IMR-90 (cell line): ENCODE measurements at regions not wholly inside any gene's neighbourhood (a gene's known extent, or its start where the extent isn't known, plus 50 kb on each side); places are given as distances from the start of the nearest gene placed in this dataset.

Experiments
- ATAC-seq: fragments of 200-7000 bp; cut with Tn5 transposase; 2 replicates; pipeline ENCODE4 v1.9.1; 2020; ENCODE audit warnings: low read depth, mild to moderate bottlenecking, moderate library complexity
- BruUV-seq: library from RNA; stranded (reverse); fragments of 400-500 nt; replicated peaks from 2 replicates; lab custom pipeline; 2021; lab: Mats Ljungman, UMichigan
- CTCF ChIA-PET: fragments of 300-600 bp; formaldehyde crosslinking; extraction: SDS; loops from one replicate; lab custom pipeline; 2021; ENCODE audit warnings: antibody characterized with exemption; lab: Yijun Ruan, JAX
- POLR2A ChIA-PET: fragments of 300-600 bp; sonication (Branson Sonifier 250); formaldehyde crosslinking; loops from one replicate; lab custom pipeline; 2022; ENCODE audit warnings: antibody characterized with exemption; ENCODE audit not compliant: unreplicated experiment; lab: Charles Lee
- DNase-seq: peaks from one replicate; pipeline ENCODE4 v3.0.0; 2013
- H2AFZ ChIP-seq: replicated peaks from 2 replicates; pipeline ENCODE3; 2013; ENCODE audit warnings: low read length, mild to moderate bottlenecking; ENCODE audit not compliant: poor library complexity
- H2AK5ac ChIP-seq: 2 replicates; pipeline ENCODE4 v1.6.1; 2013; ENCODE audit warnings: low read depth, low read length, inconsistent platforms
- H2AK9ac ChIP-seq: replicated peaks from 2 replicates; pipeline ENCODE3; 2013; ENCODE audit warnings: mild to moderate bottlenecking, low read depth, low read length, moderate library complexity; ENCODE audit not compliant: poor library complexity
- H2BK120ac ChIP-seq: 2 replicates; pipeline ENCODE4 v1.6.1; 2013; ENCODE audit warnings: low read depth, low read length, inconsistent platforms
- H2BK15ac ChIP-seq: 3 replicates; pipeline ENCODE4 v1.6.1; 2013; ENCODE audit warnings: low read depth, low read length, inconsistent platforms
- H2BK20ac ChIP-seq: 2 replicates; pipeline ENCODE4 v1.6.1; 2013; ENCODE audit warnings: low read depth, mild to moderate bottlenecking, inconsistent platforms, low read length, moderate library complexity
- H2BK5ac ChIP-seq: 2 replicates; pipeline ENCODE4 v1.6.1; 2013; ENCODE audit warnings: mild to moderate bottlenecking, low read depth, low read length, inconsistent platforms; ENCODE audit not compliant: poor library complexity, severe bottlenecking
- H3K14ac ChIP-seq: replicated peaks from 2 replicates; pipeline ENCODE4 v1.6.1; 2013; ENCODE audit warnings: low read depth, low read length, inconsistent platforms
- H3K18ac ChIP-seq: 2 replicates; pipeline ENCODE4 v1.6.1; 2013; ENCODE audit warnings: low read depth, low read length, control low read depth
- H3K23ac ChIP-seq: 2 replicates; pipeline ENCODE4 v1.6.1; 2013; ENCODE audit warnings: low read depth, low read length, inconsistent platforms
- H3K27ac ChIP-seq: 2 replicates; pipeline ENCODE4 v1.5.1; 2013; ENCODE audit warnings: mild to moderate bottlenecking, control low read depth, low read length; ENCODE audit not compliant: insufficient read depth
- H3K27me3 ChIP-seq: 2 replicates; pipeline ENCODE4 v1.6.1; 2013; ENCODE audit warnings: low read length; ENCODE audit not compliant: control insufficient read depth, insufficient read depth
- H3K36me3 ChIP-seq: 2 replicates; pipeline ENCODE4 v1.6.1; 2013; ENCODE audit warnings: low read length, mixed read lengths; ENCODE audit not compliant: control insufficient read depth, insufficient read depth
- H3K4ac ChIP-seq: 2 replicates; pipeline ENCODE4 v1.6.1; 2013; ENCODE audit warnings: low read depth, low read length, inconsistent platforms
- H3K4me1 ChIP-seq: 2 replicates; pipeline ENCODE4 v1.6.1; 2013; ENCODE audit warnings: low read length, mixed read lengths; ENCODE audit not compliant: control insufficient read depth, insufficient read depth
- H3K4me2 ChIP-seq: 2 replicates; pipeline ENCODE4 v1.6.1; 2013; ENCODE audit warnings: low read depth, mild to moderate bottlenecking, control low read depth, low read length, moderate library complexity
- H3K4me3 ChIP-seq: 2 replicates; pipeline ENCODE4 v1.5.1; 2013; ENCODE audit warnings: low read depth, mild to moderate bottlenecking, control low read depth, low read length, moderate library complexity; ENCODE audit not compliant: insufficient read depth
- H3K56ac ChIP-seq: 2 replicates; pipeline ENCODE4 v1.6.1; 2013; ENCODE audit warnings: low read length, inconsistent platforms; ENCODE audit not compliant: insufficient read depth; ENCODE audit errors: extremely low read depth
- H3K79me1 ChIP-seq, 2 experiments: 2 replicates each; pipeline ENCODE4 v1.6.1; 2013; ENCODE audit warnings: low read length in 2 of 2, inconsistent platforms in 1 of 2, low read depth in 1 of 2
- H3K9ac ChIP-seq: 2 replicates; pipeline ENCODE4 v1.6.1; 2013; ENCODE audit warnings: low read depth, low read length, control low read depth
- H3K9me1 ChIP-seq: 2 replicates; pipeline ENCODE4 v1.6.1; 2013; ENCODE audit warnings: low read length, inconsistent platforms; ENCODE audit not compliant: insufficient read depth
- H3K9me3 ChIP-seq: 2 replicates; pipeline ENCODE4 v1.6.1; 2013; ENCODE audit warnings: low read length; ENCODE audit not compliant: control insufficient read depth, insufficient read depth
- H4K20me1 ChIP-seq: 2 replicates; pipeline ENCODE4 v1.6.1; 2013; ENCODE audit warnings: low read length, inconsistent platforms; ENCODE audit not compliant: insufficient read depth
- H4K5ac ChIP-seq: 2 replicates; pipeline ENCODE4 v1.6.1; 2013; ENCODE audit warnings: mild to moderate bottlenecking, low read depth, low read length, control low read depth
- H4K8ac ChIP-seq, 2 experiments: 2 replicates each; pipeline ENCODE4 v1.6.1; 2013; ENCODE audit warnings: low read depth in 2 of 2, low read length in 2 of 2, control low read depth in 1 of 2, inconsistent platforms in 1 of 2
- H4K91ac ChIP-seq: 2 replicates; pipeline ENCODE4 v1.6.1; 2013; ENCODE audit warnings: low read depth, low read length, inconsistent platforms; ENCODE audit not compliant: insufficient read depth
- BHLHE40 ChIP-seq: fragments of 150-350 bp; IDR thresholded peaks from 2 replicates; pipeline ENCODE4 v1.6.1; 2016; ENCODE audit warnings: mild to moderate bottlenecking, low read depth, low read length
- CHD1 ChIP-seq: IDR thresholded peaks from 2 replicates; pipeline ENCODE4 v1.6.1; 2012; ENCODE audit warnings: low read depth, low read length, improper control_type of control experiment
- CTCF ChIP-seq: conservative IDR thresholded peaks from 2 replicates; pipeline ENCODE4 v1.5.1; 2012; ENCODE audit warnings: mild to moderate bottlenecking, low read depth, low read length, improper control_type of control experiment
- ELK1 ChIP-seq: fragments of 150-350 bp; IDR thresholded peaks from 2 replicates; pipeline ENCODE4 v1.6.1; 2016; ENCODE audit warnings: low read depth, mild to moderate bottlenecking, low read length, moderate library complexity, borderline replicate concordance
- FOS ChIP-seq: fragments of 150-350 bp; IDR thresholded peaks from 2 replicates; pipeline ENCODE4 v1.6.1; 2016; ENCODE audit warnings: low read depth, low read length
- MAFK ChIP-seq: IDR thresholded peaks from 2 replicates; pipeline ENCODE4 v1.6.1; 2012; ENCODE audit warnings: low read depth, low read length, improper control_type of control experiment
- MAZ ChIP-seq: IDR thresholded peaks from 2 replicates; pipeline ENCODE4 v1.6.1; 2012; ENCODE audit warnings: low read depth, mild to moderate bottlenecking, low read length, improper control_type of control experiment, moderate library complexity, borderline replicate concordance
- MXI1 ChIP-seq: IDR thresholded peaks from 2 replicates; pipeline ENCODE4 v1.6.1; 2012; ENCODE audit warnings: low read depth, mild to moderate bottlenecking, low read length, moderate library complexity, borderline replicate concordance
- NFE2L2 ChIP-seq: fragments of 150-350 bp; IDR thresholded peaks from 2 replicates; pipeline ENCODE4 v1.6.1; 2016; ENCODE audit warnings: low read depth, mild to moderate bottlenecking, low read length
- RAD21 ChIP-seq: IDR thresholded peaks from 2 replicates; pipeline ENCODE4 v1.6.1; 2012; ENCODE audit warnings: low read length, improper control_type of control experiment
- RCOR1 ChIP-seq: IDR thresholded peaks from 2 replicates; pipeline ENCODE4 v1.6.1; 2012; ENCODE audit warnings: mild to moderate bottlenecking, low read length, improper control_type of control experiment; ENCODE audit not compliant: insufficient replicate concordance
- RFX5 ChIP-seq: IDR thresholded peaks from 2 replicates; pipeline ENCODE4 v1.8.0; 2012; ENCODE audit warnings: low read depth, mild to moderate bottlenecking, low read length, moderate library complexity
- dilution Hi-C: fragments of 300-500 bp; cut with HindIII; formaldehyde crosslinking; loops from one replicate; pipeline ENCODE4 v1.14.3; 2018; ENCODE audit warnings: low sequenced_read_pairs; ENCODE audit not compliant: unreplicated experiment
- in situ Hi-C: fragments of 300-500 bp; cut with MboI; formaldehyde crosslinking; loops from 3 replicates; pipeline ENCODE4 v1.14.3; 2019; ENCODE audit warnings: low sequenced_read_pairs, inconsistent platforms, mixed read lengths
- intact Hi-C: fragments of 100-400 bp; cut with micrococcal nuclease; formaldehyde crosslinking; loops from 2 replicates; pipeline ENCODE4 v1.10.0; 2022
- TF ChIP-seq, protein P1 (sequence below): fragments of 150-350 bp; IDR thresholded peaks from 2 replicates; pipeline ENCODE4 v1.6.1; 2017; ENCODE audit warnings: mild to moderate bottlenecking, antibody characterized with exemption, low read length, low read depth

DNA sequence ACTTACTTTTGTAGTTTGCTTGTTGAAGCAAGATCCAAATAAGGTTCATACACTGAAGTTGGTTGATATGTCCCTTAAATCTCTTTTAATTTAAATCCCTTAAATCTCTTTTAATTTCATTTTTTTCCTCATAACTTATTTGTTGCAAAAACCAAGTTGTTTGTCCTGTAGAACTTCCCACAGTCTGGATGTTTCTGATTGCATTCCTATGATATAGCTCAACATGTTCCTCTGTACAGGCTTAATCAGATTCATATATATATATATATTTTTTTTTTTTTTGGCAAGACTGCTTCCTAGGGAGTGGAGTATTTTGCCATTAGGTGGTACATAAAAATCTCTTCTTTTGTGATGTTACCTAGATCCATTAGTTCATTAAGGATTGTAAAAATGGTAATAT, 174.9 kb upstream of the MKLN1 start:
- no peak overlapping the region for H4K8ac ChIP-seq
- H2BK120ac ChIP-seq = no peak overlapping the region
- no peaks in the 10 kb centered on the region for H4K20me1 ChIP-seq
- no peak overlapping the region for H3K23ac ChIP-seq
- dilution Hi-C loops (no loop called here), in situ Hi-C loops (no loop called here), intact Hi-C loops (no loop called here)
- H3K27me3 ChIP-seq = no peaks in the 10 kb centered on the region
- H2AFZ ChIP-seq = no peak overlapping the region
- no peaks in the 10 kb centered on the region for H3K9me3 ChIP-seq
- H4K91ac ChIP-seq = no peak overlapping the region
- no peak overlapping the region for H3K56ac ChIP-seq
- H2AK9ac ChIP-seq = no peak overlapping the region
- H3K9ac ChIP-seq = no peak overlapping the region
- no peaks in the 10 kb centered on the region for H3K4me1 ChIP-seq
- 0 out of 2 replicates have a peak, but pooled peaks cover under 1% of the 10 kb centered on the region for H3K9me1 ChIP-seq
- BruUV-seq = no TSS peak
- no peak overlapping the region for H2BK5ac ChIP-seq
- ChIA-PET CTCF (interaction anchor here (0.6 kb wide), 1 partner anchor 125 kb away, joined by 3 read pairs; no protein-coding TSS in a partner anchor), POLR2A (interaction anchor here (0.6 kb wide), 2 partner anchors 12 to 346 kb away, joined by 3 to 4 read pairs; no protein-coding TSS in a partner anchor)
- no peak overlapping the region for H3K4ac ChIP-seq
- no peak overlapping the region for H3K18ac ChIP-seq
- H3K27ac ChIP-seq = no peak overlapping the region
- H3K36me3 ChIP-seq = no peaks in the 10 kb centered on the region
- no peak overlapping the region for H2AK5ac ChIP-seq
- H4K5ac ChIP-seq = no peak overlapping the region
- no peak overlapping the region for H3K14ac ChIP-seq
- no peak for TF ChIP-seq ELK1
- no peak for TF ChIP-seq CTCF
- no peak for TF ChIP-seq RAD21
- TF ChIP-seq NFE2L2 = no peak
- no peak for TF ChIP-seq RFX5
- TF ChIP-seq FOS = no peak
- TF ChIP-seq MAFK = no peak
- TF ChIP-seq CHD1 = no peak
- TF ChIP-seq MAZ = no peak
- no peak for TF ChIP-seq BHLHE40
- no peak for TF ChIP-seq RCOR1
- TF ChIP-seq, protein P1, sequence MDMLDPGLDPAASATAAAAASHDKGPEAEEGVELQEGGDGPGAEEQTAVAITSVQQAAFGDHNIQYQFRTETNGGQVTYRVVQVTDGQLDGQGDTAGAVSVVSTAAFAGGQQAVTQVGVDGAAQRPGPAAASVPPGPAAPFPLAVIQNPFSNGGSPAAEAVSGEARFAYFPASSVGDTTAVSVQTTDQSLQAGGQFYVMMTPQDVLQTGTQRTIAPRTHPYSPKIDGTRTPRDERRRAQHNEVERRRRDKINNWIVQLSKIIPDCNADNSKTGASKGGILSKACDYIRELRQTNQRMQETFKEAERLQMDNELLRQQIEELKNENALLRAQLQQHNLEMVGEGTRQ = no peak
- TF ChIP-seq MXI1 = no peak
- ATAC-seq = no peak
- H2BK20ac ChIP-seq = no peak overlapping the region
- peak; percentile 27 for DNase-seq
- H3K4me2 ChIP-seq = no peak overlapping the region
- H3K4me3 ChIP-seq = no peak overlapping the region
- no peak overlapping the region for H2BK15ac ChIP-seq
- H3K79me1 ChIP-seq = no peaks in the 10 kb centered on the region
